CD14-positive monocyte (primary cell): ENCODE measurements at regions not wholly inside any gene's neighbourhood (a gene's known extent, or its start where the extent isn't known, plus 50 kb on each side); places are given as distances from the start of the nearest gene placed in this dataset.

Source experiments
- DNase-seq, 3 donors: peaks; one replicate each; pipeline ENCODE4 v3.0.0-alpha.2; 2011 to 2022
- H2AFZ ChIP-seq: 2 replicates; pipeline ENCODE4 v1.6.0; 2012; ENCODE audit warnings: mild to moderate bottlenecking, low read depth, low read length, inconsistent platforms; ENCODE audit not compliant: insufficient read depth, poor library complexity, severe bottlenecking
- H3K27ac ChIP-seq, 2 donors: 1 replicate in 1 of 2; 2 replicates in 1 of 2; pipeline ENCODE4 v1.5.1; 2012 to 2013; ENCODE audit warnings: low read length in 2 of 2, control low read depth in 1 of 2, inconsistent platforms in 1 of 2, low read depth in 1 of 2, mild to moderate bottlenecking in 1 of 2
- H3K27me3 ChIP-seq, 2 donors: one replicate each; pipeline versions ENCODE4 v1.6.0 to v1.6.1; 2011 to 2013; ENCODE audit warnings: low read length in 2 of 2; ENCODE audit not compliant: control insufficient read depth in 2 of 2, insufficient read depth in 2 of 2
- H3K36me3 ChIP-seq, 2 donors: replicated peaks in 1 of 2; 1 replicate in 1 of 2; 2 replicates in 1 of 2; pipeline versions ENCODE4 v1.5.1 to v1.6.1; 2012 to 2013; ENCODE audit warnings: low read length in 2 of 2, control low read depth in 1 of 2, inconsistent platforms in 1 of 2, mild to moderate bottlenecking in 1 of 2; ENCODE audit not compliant: insufficient read depth in 2 of 2, control insufficient read depth in 1 of 2
- H3K4me1 ChIP-seq, 2 donors: 1 replicate in 1 of 2; 2 replicates in 1 of 2; pipeline versions ENCODE4 v1.5.1 to v1.6.1; 2012 to 2013; ENCODE audit warnings: low read length in 2 of 2, control low read depth in 1 of 2, inconsistent platforms in 1 of 2, mild to moderate bottlenecking in 1 of 2, moderate library complexity in 1 of 2; ENCODE audit not compliant: insufficient read depth in 2 of 2, control insufficient read depth in 1 of 2
- H3K4me2 ChIP-seq: replicated peaks from 2 replicates; pipeline ENCODE3; 2012; ENCODE audit warnings: low read length, moderate library complexity, mild to moderate bottlenecking; ENCODE audit not compliant: poor library complexity, severe bottlenecking; ENCODE audit errors: extremely low read depth
- H3K4me3 ChIP-seq, 3 experiments: fragments of 200-600 bp in 1 of 3; sonication (generic) in 1 of 3; replicated peaks in 1 of 3; 1 replicate in 2 of 3; 2 replicates in 1 of 3; pipeline ENCODE4 v1.5.1; 2011 to 2013; ENCODE audit warnings: low read length in 3 of 3, mild to moderate bottlenecking in 3 of 3, control low read depth in 2 of 3, low read depth in 2 of 3, inconsistent platforms in 1 of 3, moderate library complexity in 1 of 3
- H3K79me2 ChIP-seq: 2 replicates; pipeline ENCODE4 v1.6.0; 2012; ENCODE audit warnings: mild to moderate bottlenecking, control low read depth, inconsistent platforms, low read length, moderate library complexity; ENCODE audit not compliant: insufficient read depth
- H3K9ac ChIP-seq: 2 replicates; pipeline ENCODE4 v1.6.0; 2017; ENCODE audit warnings: low read length, mild to moderate bottlenecking; ENCODE audit not compliant: insufficient read depth, poor library complexity, severe bottlenecking
- H3K9me3 ChIP-seq, 2 donors: replicated peaks in 1 of 2; 1 replicate in 1 of 2; 2 replicates in 1 of 2; pipeline versions ENCODE4 v1.5.1 to v1.6.1; 2012 to 2013; ENCODE audit warnings: low read length in 2 of 2, control low read depth in 1 of 2; ENCODE audit not compliant: control insufficient read depth in 1 of 2, insufficient read depth in 1 of 2
- H4K20me1 ChIP-seq: 2 replicates; pipeline ENCODE4 v1.6.0; 2012; ENCODE audit warnings: mild to moderate bottlenecking, low read length, control low read depth, moderate library complexity; ENCODE audit not compliant: insufficient read depth
- H3K27ac Mint-ChIP-seq, 7 donors: one replicate each; pipeline ENCODE4 v1.8.0; 2020; ENCODE audit warnings: mild to moderate bottlenecking in 7 of 7, mixed read lengths in 7 of 7, moderate library complexity in 6 of 7, inconsistent platforms in 2 of 7
- H3K27me3 Mint-ChIP-seq, 3 donors: one replicate each; pipeline ENCODE4 v1.8.0; 2021 to 2022; ENCODE audit warnings: low read depth in 3 of 3, mild to moderate bottlenecking in 3 of 3, mixed read lengths in 3 of 3, moderate library complexity in 3 of 3, inconsistent platforms in 1 of 3
- H3K36me3 Mint-ChIP-seq, 2 donors: one replicate each; pipeline ENCODE4 v1.8.0; 2020; ENCODE audit warnings: mixed read lengths in 2 of 2, inconsistent platforms in 1 of 2, mild to moderate bottlenecking in 1 of 2
- H3K4me1 Mint-ChIP-seq: one replicate; pipeline ENCODE4 v1.8.0; 2020; ENCODE audit warnings: mild to moderate bottlenecking, mixed read lengths
- H3K4me3 Mint-ChIP-seq, 2 donors: one replicate each; pipeline ENCODE4 v1.8.0; 2020; ENCODE audit warnings: mild to moderate bottlenecking in 2 of 2, mixed read lengths in 2 of 2, moderate library complexity in 1 of 2
- H3K9me3 Mint-ChIP-seq, 7 donors: one replicate each; pipeline ENCODE4 v1.8.0; 2020 to 2022; ENCODE audit warnings: mixed read lengths in 7 of 7, mild to moderate bottlenecking in 6 of 7, moderate library complexity in 6 of 7, inconsistent platforms in 2 of 7
- WGBS: methylation state at CpG from one replicate; pipeline ENCODE4 v1.1.5; 2013; ENCODE audit warnings: missing lambda C conversion rate; ENCODE audit not compliant: insufficient coverage; 5-methylcytosine and 5-hydroxymethylcytosine counted together
- intact Hi-C, 2 donors: fragments of 100-400 bp; cut with micrococcal nuclease; formaldehyde crosslinking; loops; one replicate each; pipeline versions ENCODE4 v1.15.0 to v1.15.1; 2023
- TF ChIP-seq, protein P1 (sequence below): fragments of 200-600 bp; IDR thresholded peaks from one replicate; pipeline ENCODE4 v1.8.0; 2022; ENCODE audit warnings: antibody characterized with exemption, mild to moderate bottlenecking

DNA sequence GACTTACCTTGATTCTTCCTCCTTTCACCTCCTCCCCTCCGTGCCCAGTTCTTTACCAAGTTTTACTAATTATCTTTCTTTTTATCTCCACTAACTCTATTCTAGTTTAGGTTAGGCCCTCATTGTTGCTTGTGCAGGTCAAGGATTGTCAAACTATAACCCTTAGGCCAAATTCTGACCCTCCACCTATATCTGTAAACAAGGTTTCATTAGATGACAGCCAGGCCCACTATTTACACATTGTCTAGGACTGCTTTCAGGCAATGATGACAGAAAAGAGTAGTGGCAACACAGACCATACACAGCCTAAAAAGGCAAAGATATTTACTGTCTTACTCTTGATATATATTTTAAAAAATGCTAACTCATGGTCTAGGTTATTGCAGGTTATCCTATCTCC is 212.0 kb downstream of the RAD51AP2 start:
- Histone ChIP-seq H3K4me1 (no peaks in the 10 kb centered on the region), H3K27ac (no peak overlapping the region), H3K9me3 (no peaks in the 10 kb centered on the region), H3K36me3 (no peaks in the 10 kb centered on the region), H3K9ac (no peak overlapping the region), H3K27me3 (no peaks in the 10 kb centered on the region), H3K4me3 (no peak overlapping the region), H3K79me2 (no peaks in the 10 kb centered on the region), H2AFZ (no peak overlapping the region), H4K20me1 (no peaks in the 10 kb centered on the region), H3K4me2 (no peak overlapping the region)
- intact Hi-C loops = loop anchor here in 1 of 2 donors (5.0 kb wide), 1 partner anchor 534 kb away; no protein-coding TSS in a partner anchor
- no CpG with 5 or more reads among the region's 1 CpG for WGBS
- H3K27ac Mint-ChIP-seq = no peak overlapping the region
- H3K36me3 Mint-ChIP-seq = no peaks in the 10 kb centered on the region
- peaks cover 0 to 1% (median 0%) of the 10 kb centered on the region in 3 donors for H3K27me3 Mint-ChIP-seq
- DNase-seq = no peak
- no peaks in the 10 kb centered on the region for H3K4me1 Mint-ChIP-seq
- peaks cover 0 to 2% (median 0%) of the 10 kb centered on the region in 7 donors for H3K9me3 Mint-ChIP-seq
- no peak overlapping the region for H3K4me3 Mint-ChIP-seq
- TF ChIP-seq, protein P1, sequence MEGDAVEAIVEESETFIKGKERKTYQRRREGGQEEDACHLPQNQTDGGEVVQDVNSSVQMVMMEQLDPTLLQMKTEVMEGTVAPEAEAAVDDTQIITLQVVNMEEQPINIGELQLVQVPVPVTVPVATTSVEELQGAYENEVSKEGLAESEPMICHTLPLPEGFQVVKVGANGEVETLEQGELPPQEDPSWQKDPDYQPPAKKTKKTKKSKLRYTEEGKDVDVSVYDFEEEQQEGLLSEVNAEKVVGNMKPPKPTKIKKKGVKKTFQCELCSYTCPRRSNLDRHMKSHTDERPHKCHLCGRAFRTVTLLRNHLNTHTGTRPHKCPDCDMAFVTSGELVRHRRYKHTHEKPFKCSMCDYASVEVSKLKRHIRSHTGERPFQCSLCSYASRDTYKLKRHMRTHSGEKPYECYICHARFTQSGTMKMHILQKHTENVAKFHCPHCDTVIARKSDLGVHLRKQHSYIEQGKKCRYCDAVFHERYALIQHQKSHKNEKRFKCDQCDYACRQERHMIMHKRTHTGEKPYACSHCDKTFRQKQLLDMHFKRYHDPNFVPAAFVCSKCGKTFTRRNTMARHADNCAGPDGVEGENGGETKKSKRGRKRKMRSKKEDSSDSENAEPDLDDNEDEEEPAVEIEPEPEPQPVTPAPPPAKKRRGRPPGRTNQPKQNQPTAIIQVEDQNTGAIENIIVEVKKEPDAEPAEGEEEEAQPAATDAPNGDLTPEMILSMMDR = no peak

DNA sequence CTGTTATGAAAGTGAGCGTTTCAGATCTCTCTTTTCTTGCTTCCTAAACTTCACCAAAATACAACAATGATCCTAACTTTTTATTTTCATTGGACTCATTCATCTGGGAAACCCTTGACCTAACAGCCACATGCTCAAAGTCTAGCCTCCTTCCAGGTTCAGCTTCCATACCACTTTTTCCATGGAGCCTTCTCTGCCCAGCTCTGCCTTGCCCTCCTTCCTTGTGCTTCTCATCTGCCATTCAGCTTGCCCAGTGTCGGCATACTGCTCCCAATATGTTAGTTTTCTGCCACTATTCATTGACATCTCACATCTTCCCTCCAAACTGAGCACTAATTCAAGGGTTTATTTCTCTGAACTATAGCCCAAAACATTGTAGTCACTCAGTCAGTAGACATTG is 214.7 kb downstream of the RAD51AP2 start:
- no peak overlapping the region for H3K4me2 ChIP-seq
- Mint-ChIP-seq H3K27ac (no peak overlapping the region), H3K4me3 (no peak overlapping the region), H3K27me3 (peaks cover 0 to 2% (median 0%) of the 10 kb centered on the region in 3 donors), H3K4me1 (no peaks in the 10 kb centered on the region), H3K9me3 (peaks cover 0 to 2% (median 0%) of the 10 kb centered on the region in 7 donors), H3K36me3 (no peaks in the 10 kb centered on the region)
- H3K4me1 ChIP-seq = no peaks in the 10 kb centered on the region
- no peak overlapping the region for H3K9ac ChIP-seq
- TF ChIP-seq, protein P1 = no peak
- WGBS = 83% methylated on average over 1 of the region's 2 CpGs
- H2AFZ ChIP-seq = no peak overlapping the region
- no peaks in the 10 kb centered on the region for H3K9me3 ChIP-seq
- H3K4me3 ChIP-seq = no peak overlapping the region
- intact Hi-C loops = no loop called here
- no peak overlapping the region for H3K27ac ChIP-seq
- no peaks in the 10 kb centered on the region for H3K36me3 ChIP-seq
- DNase-seq = no peak
- H3K79me2 ChIP-seq = no peaks in the 10 kb centered on the region
- H3K27me3 ChIP-seq = no peaks in the 10 kb centered on the region
- no peaks in the 10 kb centered on the region for H4K20me1 ChIP-seq
